ENCODE measurements at regions not wholly inside any gene's neighbourhood (a gene's known extent, or its start where the extent isn't known, plus 50 kb on each side); places are given as distances from the start of the nearest gene placed in this dataset.

DNA sequence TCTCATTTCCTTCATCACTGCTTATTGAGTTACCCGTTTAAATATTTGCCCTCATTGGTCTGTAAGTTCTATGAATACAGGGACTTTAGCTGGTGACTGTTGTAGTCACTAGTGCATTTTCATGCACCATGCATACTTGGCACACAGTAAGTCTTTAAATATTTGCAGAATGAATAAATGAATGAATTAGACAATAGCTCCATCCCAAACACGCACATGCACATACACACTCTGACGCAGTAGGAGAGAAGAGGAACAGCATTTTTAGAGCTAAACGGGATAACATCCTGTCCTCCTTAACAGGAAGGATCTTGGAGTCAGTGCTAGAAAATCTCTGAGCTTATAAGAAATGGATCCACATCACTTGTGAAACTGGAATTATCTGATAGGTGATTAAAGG is 447.7 kb downstream of the KIF4B start:
- TF ChIP-seq, protein P1, sequence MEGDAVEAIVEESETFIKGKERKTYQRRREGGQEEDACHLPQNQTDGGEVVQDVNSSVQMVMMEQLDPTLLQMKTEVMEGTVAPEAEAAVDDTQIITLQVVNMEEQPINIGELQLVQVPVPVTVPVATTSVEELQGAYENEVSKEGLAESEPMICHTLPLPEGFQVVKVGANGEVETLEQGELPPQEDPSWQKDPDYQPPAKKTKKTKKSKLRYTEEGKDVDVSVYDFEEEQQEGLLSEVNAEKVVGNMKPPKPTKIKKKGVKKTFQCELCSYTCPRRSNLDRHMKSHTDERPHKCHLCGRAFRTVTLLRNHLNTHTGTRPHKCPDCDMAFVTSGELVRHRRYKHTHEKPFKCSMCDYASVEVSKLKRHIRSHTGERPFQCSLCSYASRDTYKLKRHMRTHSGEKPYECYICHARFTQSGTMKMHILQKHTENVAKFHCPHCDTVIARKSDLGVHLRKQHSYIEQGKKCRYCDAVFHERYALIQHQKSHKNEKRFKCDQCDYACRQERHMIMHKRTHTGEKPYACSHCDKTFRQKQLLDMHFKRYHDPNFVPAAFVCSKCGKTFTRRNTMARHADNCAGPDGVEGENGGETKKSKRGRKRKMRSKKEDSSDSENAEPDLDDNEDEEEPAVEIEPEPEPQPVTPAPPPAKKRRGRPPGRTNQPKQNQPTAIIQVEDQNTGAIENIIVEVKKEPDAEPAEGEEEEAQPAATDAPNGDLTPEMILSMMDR (conservative IDR thresholded peaks at IDR 0.05; ENCODE audit: low read length): no peak
- TF ChIP-seq EZH2phosphoT487 (IDR thresholded peaks at IDR 0.05; ENCODE audit: borderline replicate concordance, low read depth, low read length): no peak
- Histone ChIP-seq H3K9me2 (ENCODE audit: insufficient read depth, low read length) (no peaks in the 10 kb centered on the region), H3K36me3 (ENCODE audit: insufficient read depth, low read length) (no peaks in the 10 kb centered on the region), H3K27ac (ENCODE audit: low read depth, low read length, poor library complexity, severe bottlenecking) (no peak overlapping the region), H3K4me2 (ENCODE audit: low read length) (no peak overlapping the region), H3K79me2 (ENCODE audit: insufficient read depth, low read depth, low read length) (no peaks in the 10 kb centered on the region), H3K4me1 (ENCODE audit: insufficient read depth, low read length, poor library complexity, severe bottlenecking) (no peaks in the 10 kb centered on the region), H4K20me1 (ENCODE audit: insufficient read depth, low read length) (no peaks in the 10 kb centered on the region), H3K9me3 (ENCODE audit: low read length) (no peaks in the 10 kb centered on the region), H3K4me3 (ENCODE audit: low read depth, low read length, poor library complexity, severe bottlenecking) (no peak overlapping the region), H2AFZ (ENCODE audit: low read length) (no peak overlapping the region)
- ChIA-PET CTCF (ENCODE audit: unreplicated experiment) (no interaction called here), POLR2A (no interaction called here)
- no TSS peak for BruUV-seq (replicated peaks)
- intact Hi-C loops (cut with micrococcal nuclease; ENCODE audit: unreplicated experiment): no loop called here
- no peak for DNase-seq (ENCODE audit: low spot score)

GRCh38 chr5:155466851-155467250 is 453.3 kb downstream of the KIF4B start:
- no peak overlapping the region for H2AFZ ChIP-seq (ENCODE audit: low read length)
- DNase-seq (ENCODE audit: low spot score): no peak
- CTCF ChIA-PET (ENCODE audit: unreplicated experiment): no interaction called here
- no peaks in the 10 kb centered on the region for H4K20me1 ChIP-seq (ENCODE audit: insufficient read depth, low read length)
- no peaks in the 10 kb centered on the region for H3K36me3 ChIP-seq (ENCODE audit: insufficient read depth, low read length)
- no peak overlapping the region for H3K27ac ChIP-seq (ENCODE audit: low read depth, low read length, poor library complexity, severe bottlenecking)
- no peak for TF ChIP-seq EZH2phosphoT487 (IDR thresholded peaks at IDR 0.05; ENCODE audit: borderline replicate concordance, low read depth, low read length)
- TF ChIP-seq, protein P1 (conservative IDR thresholded peaks at IDR 0.05; ENCODE audit: low read length): no peak
- POLR2A ChIA-PET: interaction anchor here (1.2 kb wide), 1 partner anchor 10 kb away, joined by 4 read pairs; no protein-coding TSS in a partner anchor
- no peak overlapping the region for H3K4me3 ChIP-seq (ENCODE audit: low read depth, low read length, poor library complexity, severe bottlenecking)
- BruUV-seq (replicated peaks): no TSS peak
- no peaks in the 10 kb centered on the region for H3K79me2 ChIP-seq (ENCODE audit: insufficient read depth, low read depth, low read length)
- intact Hi-C loops (cut with micrococcal nuclease; ENCODE audit: unreplicated experiment): no loop called here
- H3K4me1 ChIP-seq (ENCODE audit: insufficient read depth, low read length, poor library complexity, severe bottlenecking): no peaks in the 10 kb centered on the region
- H3K9me3 ChIP-seq (ENCODE audit: low read length): no peaks in the 10 kb centered on the region
- no peaks in the 10 kb centered on the region for H3K9me2 ChIP-seq (ENCODE audit: insufficient read depth, low read length)
- no peak overlapping the region for H3K4me2 ChIP-seq (ENCODE audit: low read length)

- Histone ChIP-seq H3K9me3 (ENCODE audit: low read length) (no peaks in the 10 kb centered on the region), H3K27ac (ENCODE audit: low read depth, low read length, poor library complexity, severe bottlenecking) (no peak overlapping the region), H3K4me1 (ENCODE audit: insufficient read depth, low read length, poor library complexity, severe bottlenecking) (no peaks in the 10 kb centered on the region), H3K9me2 (ENCODE audit: insufficient read depth, low read length) (no peaks in the 10 kb centered on the region), H4K20me1 (ENCODE audit: insufficient read depth, low read length) (no peaks in the 10 kb centered on the region), H2AFZ (ENCODE audit: low read length) (no peak overlapping the region), H3K79me2 (ENCODE audit: insufficient read depth, low read depth, low read length) (no peaks in the 10 kb centered on the region), H3K4me3 (ENCODE audit: low read depth, low read length, poor library complexity, severe bottlenecking) (no peak overlapping the region), H3K36me3 (ENCODE audit: insufficient read depth, low read length) (no peaks in the 10 kb centered on the region), H3K4me2 (ENCODE audit: low read length) (no peak overlapping the region)
- ChIA-PET POLR2A (interaction anchor here (1.7 kb wide), 1 partner anchor 12 kb away, joined by 5 read pairs; no protein-coding TSS in a partner anchor), CTCF (ENCODE audit: unreplicated experiment) (no interaction called here)
- DNase-seq (ENCODE audit: low spot score): no peak
- intact Hi-C loops (cut with micrococcal nuclease; ENCODE audit: unreplicated experiment): no loop called here
- TF ChIP-seq, protein P1 (conservative IDR thresholded peaks at IDR 0.05; ENCODE audit: low read length): no peak
- no peak for TF ChIP-seq EZH2phosphoT487 (IDR thresholded peaks at IDR 0.05; ENCODE audit: borderline replicate concordance, low read depth, low read length)
- no TSS peak for BruUV-seq (replicated peaks)
Observed at GRCh38 chr5:155471027-155471426, 457.5 kb downstream of the KIF4B start.
